Smooth muscle cell (in vitro differentiated cells): ENCODE measurements at regions not wholly inside any gene's neighbourhood (a gene's known extent, or its start where the extent isn't known, plus 50 kb on each side); places are given as distances from the start of the nearest gene placed in this dataset.

Experiments
- DNase-seq: peaks from one replicate; lab custom pipeline; 2025; ENCODE audit not compliant: unreplicated experiment; lab: John Stamatoyannopoulos, UW
- H2AFZ ChIP-seq: fragments of 200-600 bp; sonication (generic); 2 replicates; pipeline ENCODE4 v1.6.0; 2016; ENCODE audit warnings: antibody characterized with exemption, low read depth, mild to moderate bottlenecking
- H3F3A ChIP-seq: fragments of 200-600 bp; sonication (generic); 2 replicates; pipeline ENCODE4 v1.6.0; 2017; ENCODE audit warnings: antibody characterized with exemption, low read depth
- H3K27ac ChIP-seq: fragments of 200-600 bp; sonication (generic); 2 replicates; pipeline ENCODE4 v1.5.1; 2016; ENCODE audit warnings: low read depth, mild to moderate bottlenecking
- H3K27me3 ChIP-seq: fragments of 200-600 bp; sonication (generic); 2 replicates; pipeline ENCODE4 v1.6.1; 2016; ENCODE audit warnings: low read depth, mild to moderate bottlenecking
- H3K36me3 ChIP-seq: fragments of 200-600 bp; sonication (generic); 2 replicates; pipeline ENCODE4 v1.5.1; 2016; ENCODE audit warnings: low read depth
- H3K4me1 ChIP-seq: fragments of 200-600 bp; sonication (generic); 2 replicates; pipeline ENCODE4 v1.5.1; 2016; ENCODE audit warnings: low read depth
- H3K4me2 ChIP-seq: fragments of 200-600 bp; sonication (generic); 2 replicates; pipeline ENCODE4 v1.6.0; 2016; ENCODE audit warnings: mild to moderate bottlenecking
- H3K4me3 ChIP-seq: fragments of 200-600 bp; sonication (generic); 2 replicates; pipeline ENCODE4 v1.5.1; 2016; ENCODE audit warnings: mild to moderate bottlenecking
- H3K79me2 ChIP-seq: fragments of 200-600 bp; sonication (generic); 2 replicates; pipeline ENCODE4 v1.6.0; 2016; ENCODE audit warnings: low read depth, mild to moderate bottlenecking
- H3K9ac ChIP-seq: fragments of 200-600 bp; sonication (generic); 2 replicates; pipeline ENCODE4 v1.6.0; 2016; ENCODE audit warnings: low read depth
- H3K9me3 ChIP-seq: fragments of 200-600 bp; sonication (generic); replicated peaks from 2 replicates; pipeline ENCODE4 v1.5.1; 2016; ENCODE audit warnings: low read depth
- H4K20me1 ChIP-seq: fragments of 200-600 bp; sonication (generic); 2 replicates; pipeline ENCODE4 v1.6.0; 2016; ENCODE audit warnings: low read depth
- WGBS: methylation state at CpG from one replicate; pipeline ENCODE4 v1.1.7; 2016; ENCODE audit warnings: low lambda C conversion rate; 5-methylcytosine and 5-hydroxymethylcytosine counted together
- TF ChIP-seq, protein P1 (sequence below): fragments of 200-600 bp; sonication (generic); IDR thresholded peaks from 2 replicates; pipeline ENCODE4 v1.5.1; 2017; ENCODE audit warnings: borderline replicate concordance, mild to moderate bottlenecking, antibody characterized with exemption; ENCODE audit not compliant: insufficient read depth, poor library complexity, severe bottlenecking

DNA sequence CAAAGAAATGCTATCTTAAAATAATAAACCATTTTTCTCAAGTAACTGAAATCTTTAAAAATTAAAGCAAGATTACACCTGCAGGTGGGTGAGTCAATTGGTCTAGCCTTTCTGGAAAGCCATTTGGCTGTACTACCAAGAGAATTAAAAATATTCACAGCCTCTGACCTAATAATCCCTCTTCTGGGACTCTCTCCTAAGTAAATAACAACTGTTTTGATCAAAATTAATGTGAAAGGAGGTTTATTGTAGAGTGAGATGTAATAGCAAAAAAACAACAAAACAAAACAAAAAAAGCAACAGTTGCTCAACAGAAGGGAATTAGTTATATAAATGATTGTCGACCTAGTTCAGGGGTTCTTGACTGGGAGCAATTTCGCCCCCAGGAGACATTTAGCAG lies 89.0 kb downstream of the GEMIN8 start:
- no peaks in the 10 kb centered on the region for H3K79me2 ChIP-seq
- TF ChIP-seq, protein P1, sequence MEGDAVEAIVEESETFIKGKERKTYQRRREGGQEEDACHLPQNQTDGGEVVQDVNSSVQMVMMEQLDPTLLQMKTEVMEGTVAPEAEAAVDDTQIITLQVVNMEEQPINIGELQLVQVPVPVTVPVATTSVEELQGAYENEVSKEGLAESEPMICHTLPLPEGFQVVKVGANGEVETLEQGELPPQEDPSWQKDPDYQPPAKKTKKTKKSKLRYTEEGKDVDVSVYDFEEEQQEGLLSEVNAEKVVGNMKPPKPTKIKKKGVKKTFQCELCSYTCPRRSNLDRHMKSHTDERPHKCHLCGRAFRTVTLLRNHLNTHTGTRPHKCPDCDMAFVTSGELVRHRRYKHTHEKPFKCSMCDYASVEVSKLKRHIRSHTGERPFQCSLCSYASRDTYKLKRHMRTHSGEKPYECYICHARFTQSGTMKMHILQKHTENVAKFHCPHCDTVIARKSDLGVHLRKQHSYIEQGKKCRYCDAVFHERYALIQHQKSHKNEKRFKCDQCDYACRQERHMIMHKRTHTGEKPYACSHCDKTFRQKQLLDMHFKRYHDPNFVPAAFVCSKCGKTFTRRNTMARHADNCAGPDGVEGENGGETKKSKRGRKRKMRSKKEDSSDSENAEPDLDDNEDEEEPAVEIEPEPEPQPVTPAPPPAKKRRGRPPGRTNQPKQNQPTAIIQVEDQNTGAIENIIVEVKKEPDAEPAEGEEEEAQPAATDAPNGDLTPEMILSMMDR: no peak
- no peaks in the 10 kb centered on the region for H3K9me3 ChIP-seq
- H3K4me2 ChIP-seq: no peak overlapping the region
- H3K27ac ChIP-seq: no peak overlapping the region
- no peak overlapping the region for H2AFZ ChIP-seq
- no peaks in the 10 kb centered on the region for H3F3A ChIP-seq
- H3K9ac ChIP-seq: no peak overlapping the region
- H4K20me1 ChIP-seq: no peaks in the 10 kb centered on the region
- DNase-seq: no peak
- 76% methylated on average over 2 of the region's 2 CpGs for WGBS
- H3K36me3 ChIP-seq: no peaks in the 10 kb centered on the region
- H3K4me3 ChIP-seq: no peak overlapping the region
- no peaks in the 10 kb centered on the region for H3K27me3 ChIP-seq
- H3K4me1 ChIP-seq: peaks cover 8% of the 10 kb centered on the region

DNA sequence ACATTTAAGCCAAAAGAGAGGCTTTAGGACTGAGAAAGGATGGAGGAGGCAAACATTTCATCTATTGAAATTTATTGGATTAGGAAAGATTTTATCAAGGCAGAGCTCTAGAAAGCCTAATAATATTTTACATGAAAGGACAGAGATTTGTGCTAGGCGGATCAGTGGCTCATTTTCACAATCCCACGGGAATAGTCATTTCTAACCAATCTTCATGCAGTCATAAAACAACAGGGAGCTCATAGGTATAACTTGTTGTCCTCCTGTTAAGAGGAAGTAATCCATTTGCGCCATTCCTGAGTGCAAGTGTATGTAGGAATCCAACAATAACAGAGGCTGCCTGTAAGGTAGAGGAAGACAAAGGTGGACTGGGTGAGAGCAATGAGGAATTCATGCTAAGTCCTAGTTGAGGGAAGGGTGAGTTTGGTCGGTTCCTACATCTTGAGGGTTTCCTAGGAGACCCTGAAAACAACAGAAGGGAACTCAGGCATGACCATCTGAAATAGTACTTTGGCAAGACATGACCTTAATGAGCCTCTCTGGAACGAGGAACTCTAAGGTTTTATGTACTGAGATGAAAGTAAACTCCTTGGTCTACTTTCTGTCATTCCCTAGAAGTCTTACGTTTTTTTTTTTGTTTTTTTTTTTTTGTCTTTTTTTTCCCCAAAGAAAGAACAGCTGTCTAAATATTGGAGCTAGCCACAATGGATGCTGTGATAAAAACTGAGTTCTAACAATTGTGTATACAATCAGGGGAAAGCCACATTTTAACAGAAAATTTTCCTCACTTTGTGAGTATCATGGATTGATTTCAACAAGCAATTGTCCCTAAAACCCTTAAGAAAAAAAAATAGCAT lies 89.7 kb downstream of the GEMIN8 start:
- Histone ChIP-seq H3K36me3 (no peaks in the 10 kb centered on the region), H3K9me3 (no peaks in the 10 kb centered on the region), H2AFZ (no peak overlapping the region), H3K4me3 (no peak overlapping the region), H3K9ac (no peak overlapping the region), H3K27me3 (no peaks in the 10 kb centered on the region), H3K27ac (no peak overlapping the region), H3K4me1 (peaks cover 8% of the 10 kb centered on the region), H3K4me2 (no peak overlapping the region), H4K20me1 (no peaks in the 10 kb centered on the region), H3K79me2 (no peaks in the 10 kb centered on the region), H3F3A (no peaks in the 10 kb centered on the region)
- WGBS: 56% methylated on average over 6 of the region's 6 CpGs
- DNase-seq: no peak
- TF ChIP-seq, protein P1: no peak

- Histone ChIP-seq H3K27ac (no peak overlapping the region), H3F3A (no peaks in the 10 kb centered on the region), H3K9ac (no peak overlapping the region), H4K20me1 (no peaks in the 10 kb centered on the region), H3K27me3 (no peaks in the 10 kb centered on the region), H3K79me2 (no peaks in the 10 kb centered on the region), H3K4me1 (peaks cover 16% of the 10 kb centered on the region), H3K36me3 (no peaks in the 10 kb centered on the region), H3K4me2 (peak overlapping the region; percentile 91), H3K9me3 (no peaks in the 10 kb centered on the region), H2AFZ (peak overlapping the region; percentile 49), H3K4me3 (peak overlapping the region; percentile 57)
- DNase-seq: no peak
- WGBS: 46% methylated on average over 13 of the region's 29 CpGs
- TF ChIP-seq, protein P1: no peak
Measured at GRCh38 chrX:13938829-13939530, 90.7 kb downstream of the GEMIN8 start.
